Endothelial cell of umbilical vein (primary cell): ENCODE measurements at regions not wholly inside any gene's neighbourhood (a gene's known extent, or its start where the extent isn't known, plus 50 kb on each side); places are given as distances from the start of the nearest gene placed in this dataset.

ENCODE experiments used
- BruUV-seq: library from RNA; stranded (reverse); fragments of 400-500 nt; replicated peaks from 2 replicates; lab custom pipeline; 2021; lab: Mats Ljungman, UMichigan
- CTCF ChIA-PET: fragments of 300-600, 350-600 bp; sonication (Branson Sonifier 250); formaldehyde crosslinking; loops from one replicate; lab custom pipeline; 2021; ENCODE audit warnings: antibody characterized with exemption, inconsistent platforms; lab: Charles Lee
- POLR2A ChIA-PET: fragments of 300-600, 350-600 bp; sonication (Branson Sonifier 250); formaldehyde crosslinking; loops from one replicate; lab custom pipeline; 2021; ENCODE audit warnings: antibody characterized with exemption, inconsistent platforms; lab: Charles Lee
- DNase-seq: peaks from one replicate; pipeline ENCODE4 v3.0.0-alpha.2; 2011; ENCODE audit warnings: low read depth, low spot score
- FAIRE-seq: peaks from 2 replicates; lab custom pipeline; 2011; peaks lifted over from hg19 to GRCh38; lab: Jason Lieb, UNC
- H2AFZ ChIP-seq: 2 replicates; pipeline ENCODE4 v1.6.0; 2012; ENCODE audit warnings: low read depth, low read length, control low read depth, inconsistent platforms
- H3K27ac ChIP-seq: 2 replicates; pipeline ENCODE4 v1.5.1; 2011; ENCODE audit warnings: low read depth, mild to moderate bottlenecking, control low read depth, low read length, moderate library complexity; ENCODE audit not compliant: insufficient read depth
- H3K27me3 ChIP-seq, 2 experiments: 2 replicates each; pipeline versions ENCODE4 v1.6.0 to v1.6.1; 2011; ENCODE audit warnings: low read length in 2 of 2, mixed read lengths in 1 of 2; ENCODE audit not compliant: control insufficient read depth in 2 of 2, insufficient read depth in 2 of 2
- H3K36me3 ChIP-seq, 2 experiments: 2 replicates in 1 of 2; 3 replicates in 1 of 2; pipeline ENCODE4 v1.5.1; 2011; ENCODE audit warnings: low read length in 2 of 2, mild to moderate bottlenecking in 1 of 2, moderate library complexity in 1 of 2; ENCODE audit not compliant: control insufficient read depth in 2 of 2, insufficient read depth in 2 of 2; ENCODE audit errors: extremely low read depth in 1 of 2
- H3K4me1 ChIP-seq: 3 replicates; pipeline ENCODE4 v1.5.1; 2011; ENCODE audit warnings: mild to moderate bottlenecking, low read length; ENCODE audit not compliant: control insufficient read depth, insufficient read depth; ENCODE audit errors: extremely low read depth
- H3K4me2 ChIP-seq: 2 replicates; pipeline ENCODE4 v1.6.1; 2011; ENCODE audit warnings: low read length, control low read depth, mixed read lengths; ENCODE audit not compliant: insufficient read depth
- H3K4me3 ChIP-seq, 3 experiments: fragments of 200-600 bp in 1 of 3; sonication (generic), shearing (Covaris generic) in 1 of 3; replicated peaks in 1 of 3; 2 replicates each; pipeline ENCODE4 v1.5.1; 2011 to 2016; ENCODE audit warnings: control low read depth in 3 of 3, low read length in 3 of 3, mild to moderate bottlenecking in 2 of 3, inconsistent platforms in 1 of 3, low read depth in 1 of 3, moderate library complexity in 1 of 3; ENCODE audit not compliant: insufficient read depth in 1 of 3
- H3K79me2 ChIP-seq: 2 replicates; pipeline ENCODE4 v1.6.0; 2012; ENCODE audit warnings: low read length, inconsistent platforms; ENCODE audit not compliant: control insufficient read depth, insufficient read depth
- H3K9ac ChIP-seq: replicated peaks from 2 replicates; pipeline ENCODE3; 2011; ENCODE audit warnings: low read length, control low read depth; ENCODE audit not compliant: insufficient read depth; ENCODE audit errors: extremely low read depth
- H3K9me1 ChIP-seq: replicated peaks from 3 replicates; pipeline ENCODE4 v1.6.0; 2011; ENCODE audit warnings: mild to moderate bottlenecking, low read length; ENCODE audit not compliant: control insufficient read depth, insufficient read depth; ENCODE audit errors: extremely low read depth
- H3K9me3 ChIP-seq: replicated peaks from 2 replicates; pipeline ENCODE4 v1.5.1; 2012; ENCODE audit warnings: low read length, inconsistent platforms; ENCODE audit not compliant: control insufficient read depth, insufficient read depth
- H4K20me1 ChIP-seq: replicated peaks from 2 replicates; pipeline ENCODE3; 2011; ENCODE audit warnings: mild to moderate bottlenecking, low read length; ENCODE audit not compliant: control insufficient read depth, insufficient read depth; ENCODE audit errors: extremely low read depth
- EZH2 ChIP-seq: IDR thresholded peaks from 2 replicates; pipeline ENCODE4 v1.6.1; 2012; ENCODE audit warnings: borderline replicate concordance, low read depth, mild to moderate bottlenecking, moderate library complexity, low read length, inconsistent platforms; ENCODE audit not compliant: severe bottlenecking
- FOS ChIP-seq: IDR thresholded peaks from 2 replicates; pipeline ENCODE4 v1.6.1; 2011; ENCODE audit warnings: mild to moderate bottlenecking, low read length, moderate library complexity, borderline replicate concordance; ENCODE audit not compliant: insufficient read depth
- GATA2 ChIP-seq: IDR thresholded peaks from 2 replicates; pipeline ENCODE4 v1.7.0; 2011; ENCODE audit warnings: low read depth, mild to moderate bottlenecking, moderate library complexity, mixed read lengths, low read length; ENCODE audit not compliant: insufficient read length, insufficient read depth
- JUN ChIP-seq: IDR thresholded peaks from 2 replicates; pipeline ENCODE4 v1.6.1; 2011; ENCODE audit warnings: borderline replicate concordance, low read depth; ENCODE audit not compliant: insufficient read length, insufficient read depth
- MYC ChIP-seq: IDR thresholded peaks from one replicate; pipeline ENCODE4 v1.6.1; 2011; ENCODE audit warnings: mild to moderate bottlenecking, low read depth, low read length
- POLR2A ChIP-seq: IDR thresholded peaks from 2 replicates; pipeline ENCODE4 v1.6.1; 2012; ENCODE audit warnings: low read depth, mild to moderate bottlenecking, control low read depth, low read length
- dilution Hi-C: fragments of 300-500 bp; cut with MboI; formaldehyde crosslinking; loops from one replicate; pipeline ENCODE4 v1.15.0; 2019; ENCODE audit warnings: low sequenced_read_pairs; ENCODE audit not compliant: extremely low pct_ligation_motif_present
- intact Hi-C: fragments of 100-400 bp; cut with micrococcal nuclease; formaldehyde crosslinking; loops from one replicate; pipeline ENCODE4 v1.10.0; 2022
- TF ChIP-seq, protein P1 (sequence below): IDR thresholded peaks from 2 replicates; pipeline ENCODE4 v1.6.1; 2011; ENCODE audit not compliant: insufficient read depth, insufficient read length
- TF ChIP-seq, protein P2 (sequence below), 2 donors: IDR thresholded peaks; 1 replicate in 1 of 2; 2 replicates in 1 of 2; pipeline ENCODE4 v1.5.1; 2011; ENCODE audit warnings: low read length in 2 of 2, mild to moderate bottlenecking in 2 of 2, moderate library complexity in 2 of 2, control low read depth in 1 of 2, inconsistent platforms in 1 of 2, low read depth in 1 of 2; ENCODE audit not compliant: insufficient read depth in 1 of 2; ENCODE audit errors: extremely low read depth in 1 of 2

DNA sequence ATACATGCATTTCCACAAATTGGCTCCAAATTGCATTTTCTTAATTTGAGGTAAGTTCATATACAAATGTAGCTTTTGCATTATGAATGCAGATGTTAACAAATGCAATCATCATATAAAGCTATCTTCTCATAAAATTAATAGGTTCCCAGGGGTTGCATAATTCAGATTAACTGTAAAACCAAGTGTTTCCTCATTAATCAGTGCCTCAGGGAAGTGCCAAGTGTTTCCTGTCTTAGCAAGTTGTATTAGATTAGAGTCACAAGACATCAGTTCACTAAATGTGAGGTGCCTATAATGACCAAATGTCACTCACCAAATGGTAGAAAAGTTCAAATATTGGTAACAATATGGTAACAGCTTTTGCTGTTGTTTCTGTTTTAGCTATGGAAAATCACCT lies 140.8 kb downstream of the PTGER3 start:
- dilution Hi-C loops (no loop called here), intact Hi-C loops (no loop called here)
- no peak overlapping the region for H2AFZ ChIP-seq
- H3K4me2 ChIP-seq, result no peak overlapping the region
- no peaks in the 10 kb centered on the region for H4K20me1 ChIP-seq
- no peaks in the 10 kb centered on the region for H3K9me1 ChIP-seq
- FAIRE-seq (no peak), DNase-seq (no peak)
- no peaks in the 10 kb centered on the region for H3K4me1 ChIP-seq
- no TSS peak for BruUV-seq
- H3K27ac ChIP-seq, result no peak overlapping the region
- H3K4me3 ChIP-seq, result no peak overlapping the region
- no peaks in the 10 kb centered on the region for H3K36me3 ChIP-seq
- H3K9ac ChIP-seq, result no peak overlapping the region
- H3K27me3 ChIP-seq, result no peaks in the 10 kb centered on the region
- POLR2A ChIA-PET, result no interaction called here
- CTCF ChIA-PET, result interaction anchor here (1.1 kb wide), 1 partner anchor 10 kb away, joined by 3 read pairs; no protein-coding TSS in a partner anchor
- no peaks in the 10 kb centered on the region for H3K9me3 ChIP-seq
- TF ChIP-seq, protein P1, sequence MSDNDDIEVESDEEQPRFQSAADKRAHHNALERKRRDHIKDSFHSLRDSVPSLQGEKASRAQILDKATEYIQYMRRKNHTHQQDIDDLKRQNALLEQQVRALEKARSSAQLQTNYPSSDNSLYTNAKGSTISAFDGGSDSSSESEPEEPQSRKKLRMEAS, result no peak
- TF ChIP-seq POLR2A (no peak), MYC (no peak), EZH2 (no peak), FOS (no peak), JUN (no peak), GATA2 (no peak)
- TF ChIP-seq, protein P2, sequence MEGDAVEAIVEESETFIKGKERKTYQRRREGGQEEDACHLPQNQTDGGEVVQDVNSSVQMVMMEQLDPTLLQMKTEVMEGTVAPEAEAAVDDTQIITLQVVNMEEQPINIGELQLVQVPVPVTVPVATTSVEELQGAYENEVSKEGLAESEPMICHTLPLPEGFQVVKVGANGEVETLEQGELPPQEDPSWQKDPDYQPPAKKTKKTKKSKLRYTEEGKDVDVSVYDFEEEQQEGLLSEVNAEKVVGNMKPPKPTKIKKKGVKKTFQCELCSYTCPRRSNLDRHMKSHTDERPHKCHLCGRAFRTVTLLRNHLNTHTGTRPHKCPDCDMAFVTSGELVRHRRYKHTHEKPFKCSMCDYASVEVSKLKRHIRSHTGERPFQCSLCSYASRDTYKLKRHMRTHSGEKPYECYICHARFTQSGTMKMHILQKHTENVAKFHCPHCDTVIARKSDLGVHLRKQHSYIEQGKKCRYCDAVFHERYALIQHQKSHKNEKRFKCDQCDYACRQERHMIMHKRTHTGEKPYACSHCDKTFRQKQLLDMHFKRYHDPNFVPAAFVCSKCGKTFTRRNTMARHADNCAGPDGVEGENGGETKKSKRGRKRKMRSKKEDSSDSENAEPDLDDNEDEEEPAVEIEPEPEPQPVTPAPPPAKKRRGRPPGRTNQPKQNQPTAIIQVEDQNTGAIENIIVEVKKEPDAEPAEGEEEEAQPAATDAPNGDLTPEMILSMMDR (IDR thresholded peaks at IDR 0.05; ENCODE audit: extremely low read depth in 1 of 2, insufficient read depth in 1 of 2, low read depth in 1 of 2, low read length in 2 of 2), result no peak
- H3K79me2 ChIP-seq, result no peaks in the 10 kb centered on the region
